ENCODE measurements at regions not wholly inside any gene's neighbourhood (a gene's known extent, or its start where the extent isn't known, plus 50 kb on each side); places are given as distances from the start of the nearest gene placed in this dataset.

- no peaks in the 10 kb centered on the region for H3K9me3 ChIP-seq
- no peaks in the 10 kb centered on the region for H3K36me3 ChIP-seq
- intact Hi-C loops (cut with DNase I; ENCODE audit: low total_unique reads) = no loop called here
- no peak overlapping the region for H3K27ac ChIP-seq
- DNase-seq = no peak
- no peak for TF ChIP-seq POLR2A (IDR thresholded peaks at IDR 0.05)
- TF ChIP-seq CTCF (IDR thresholded peaks at IDR 0.05) = no peak
- no peaks in the 10 kb centered on the region for H3K27me3 ChIP-seq
- H3K4me1 ChIP-seq = no peaks in the 10 kb centered on the region
- H3K4me3 ChIP-seq = no peak overlapping the region
These were observed 356.4 kb upstream of the GOT2 start for GRCh38 chr16:59090541-59090940.

- no peaks in the 10 kb centered on the region for H3K27me3 ChIP-seq
- no peak overlapping the region for H3K27ac ChIP-seq
- H3K36me3 ChIP-seq = no peaks in the 10 kb centered on the region
- intact Hi-C loops (cut with DNase I; ENCODE audit: low total_unique reads) = no loop called here
- H3K9me3 ChIP-seq = no peaks in the 10 kb centered on the region
- H3K4me1 ChIP-seq = no peaks in the 10 kb centered on the region
- no peak overlapping the region for H3K4me3 ChIP-seq
- DNase-seq = no peak
- no peak for TF ChIP-seq POLR2A (IDR thresholded peaks at IDR 0.05)
- no peak for TF ChIP-seq CTCF (IDR thresholded peaks at IDR 0.05)
These were observed 354.3 kb upstream of the GOT2 start for GRCh38 chr16:59088431-59088830.

- TF ChIP-seq POLR2A (IDR thresholded peaks at IDR 0.05) (no peak), CTCF (IDR thresholded peaks at IDR 0.05) (no peak)
- no peaks in the 10 kb centered on the region for H3K36me3 ChIP-seq
- intact Hi-C loops (cut with DNase I; ENCODE audit: low total_unique reads) = no loop called here
- no peaks in the 10 kb centered on the region for H3K9me3 ChIP-seq
- H3K4me1 ChIP-seq = no peaks in the 10 kb centered on the region
- H3K27me3 ChIP-seq = no peaks in the 10 kb centered on the region
- H3K27ac ChIP-seq = no peak overlapping the region
- no peak overlapping the region for H3K4me3 ChIP-seq
- no peak for DNase-seq
These were observed 353.5 kb upstream of the GOT2 start for GRCh38 chr16:59087641-59088040.

GRCh38 chr16:59067205-59067604, 333.1 kb upstream of the GOT2 start:
- TF ChIP-seq CTCF (IDR thresholded peaks at IDR 0.05) (no peak), POLR2A (IDR thresholded peaks at IDR 0.05) (no peak)
- no peaks in the 10 kb centered on the region for H3K27me3 ChIP-seq
- H3K36me3 ChIP-seq = no peaks in the 10 kb centered on the region
- H3K4me3 ChIP-seq = no peak overlapping the region
- H3K9me3 ChIP-seq = no peaks in the 10 kb centered on the region
- no peak for DNase-seq
- intact Hi-C loops (cut with DNase I; ENCODE audit: low total_unique reads) = no loop called here
- no peak overlapping the region for H3K27ac ChIP-seq
- no peaks in the 10 kb centered on the region for H3K4me1 ChIP-seq

- TF ChIP-seq CTCF (IDR thresholded peaks at IDR 0.05) (no peak), POLR2A (IDR thresholded peaks at IDR 0.05) (no peak)
- Histone ChIP-seq H3K36me3 (no peaks in the 10 kb centered on the region), H3K4me3 (no peak overlapping the region), H3K4me1 (no peaks in the 10 kb centered on the region), H3K27me3 (no peaks in the 10 kb centered on the region), H3K27ac (no peak overlapping the region), H3K9me3 (no peaks in the 10 kb centered on the region)
- no peak for DNase-seq
- intact Hi-C loops (cut with DNase I; ENCODE audit: low total_unique reads) = no loop called here
These were observed 326.1 kb upstream of the GOT2 start for GRCh38 chr16:59060207-59060606.

All from uterus (tissue), 3 donors.